ENCODE measurements at regions not wholly inside any gene's neighbourhood (a gene's known extent, or its start where the extent isn't known, plus 50 kb on each side); places are given as distances from the start of the nearest gene placed in this dataset.
"Not testable (repeated sequence)": the region's sequence is repeated elsewhere in the genome, so short reads cannot be mapped to it uniquely, and the experiment has no call there.

- TF ChIP-seq POLR2A (IDR thresholded peaks at IDR 0.05) = not testable (repeated sequence)
- TF ChIP-seq, protein P1, sequence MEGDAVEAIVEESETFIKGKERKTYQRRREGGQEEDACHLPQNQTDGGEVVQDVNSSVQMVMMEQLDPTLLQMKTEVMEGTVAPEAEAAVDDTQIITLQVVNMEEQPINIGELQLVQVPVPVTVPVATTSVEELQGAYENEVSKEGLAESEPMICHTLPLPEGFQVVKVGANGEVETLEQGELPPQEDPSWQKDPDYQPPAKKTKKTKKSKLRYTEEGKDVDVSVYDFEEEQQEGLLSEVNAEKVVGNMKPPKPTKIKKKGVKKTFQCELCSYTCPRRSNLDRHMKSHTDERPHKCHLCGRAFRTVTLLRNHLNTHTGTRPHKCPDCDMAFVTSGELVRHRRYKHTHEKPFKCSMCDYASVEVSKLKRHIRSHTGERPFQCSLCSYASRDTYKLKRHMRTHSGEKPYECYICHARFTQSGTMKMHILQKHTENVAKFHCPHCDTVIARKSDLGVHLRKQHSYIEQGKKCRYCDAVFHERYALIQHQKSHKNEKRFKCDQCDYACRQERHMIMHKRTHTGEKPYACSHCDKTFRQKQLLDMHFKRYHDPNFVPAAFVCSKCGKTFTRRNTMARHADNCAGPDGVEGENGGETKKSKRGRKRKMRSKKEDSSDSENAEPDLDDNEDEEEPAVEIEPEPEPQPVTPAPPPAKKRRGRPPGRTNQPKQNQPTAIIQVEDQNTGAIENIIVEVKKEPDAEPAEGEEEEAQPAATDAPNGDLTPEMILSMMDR (IDR thresholded peaks at IDR 0.05 in 4 of 5, conservative IDR thresholded peaks at IDR 0.05 in 1 of 5) = not testable (repeated sequence)
Observed at GRCh38 chr2:111497270-111497669, 376.6 kb downstream of the BCL2L11 start.
